22Rv1 (cell line): ENCODE measurements at regions not wholly inside any gene's neighbourhood (a gene's known extent, or its start where the extent isn't known, plus 50 kb on each side); places are given as distances from the start of the nearest gene placed in this dataset.
A peak's percentile ranks its signal among the peaks of the same experiment; 100 is the strongest.
"Not testable (repeated sequence)": the region's sequence is repeated elsewhere in the genome, so short reads cannot be mapped to it uniquely, and the experiment has no call there.

Experiments used
- H3K27ac ChIP-seq: fragments of 450-650 bp; 2 replicates; pipeline ENCODE4 v1.5.1; 2017

DNA sequence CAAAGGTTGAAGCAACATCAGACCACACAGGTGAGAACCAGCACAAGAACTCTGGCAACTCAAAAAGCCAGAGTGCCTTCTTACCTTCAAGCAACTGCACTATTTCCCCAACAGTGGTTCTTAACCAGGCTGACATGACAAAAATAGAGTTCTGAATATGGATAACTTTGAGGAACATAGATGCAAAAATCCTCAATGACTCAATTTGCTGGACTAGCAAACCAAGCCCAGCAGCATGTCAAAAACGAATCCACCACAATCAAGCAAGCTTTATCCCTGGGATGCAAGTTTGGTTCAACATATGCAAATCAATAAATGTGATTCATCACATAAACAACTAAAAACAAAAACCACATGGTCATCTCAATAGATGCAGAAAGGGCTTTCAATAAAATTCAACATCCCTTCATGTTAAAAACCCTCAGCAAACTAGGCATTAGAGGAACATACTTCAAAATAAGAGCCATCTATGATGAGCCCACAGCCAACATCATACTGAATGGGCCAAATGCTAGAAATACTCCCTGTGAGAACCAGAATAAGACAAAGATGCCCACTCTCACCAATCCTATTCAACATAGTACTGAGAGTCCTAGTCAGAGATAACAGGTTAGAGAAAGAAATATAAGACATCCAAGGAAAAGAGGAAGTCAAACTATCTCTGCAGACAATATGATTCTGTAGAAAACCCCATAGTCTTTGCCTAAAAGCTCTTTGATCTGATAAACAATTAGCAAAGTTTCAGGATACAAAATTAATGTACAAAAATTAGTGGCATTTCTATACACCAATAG, 110.5 kb upstream of the NBPF19 start:
- not testable (repeated sequence) for H3K27ac ChIP-seq

DNA sequence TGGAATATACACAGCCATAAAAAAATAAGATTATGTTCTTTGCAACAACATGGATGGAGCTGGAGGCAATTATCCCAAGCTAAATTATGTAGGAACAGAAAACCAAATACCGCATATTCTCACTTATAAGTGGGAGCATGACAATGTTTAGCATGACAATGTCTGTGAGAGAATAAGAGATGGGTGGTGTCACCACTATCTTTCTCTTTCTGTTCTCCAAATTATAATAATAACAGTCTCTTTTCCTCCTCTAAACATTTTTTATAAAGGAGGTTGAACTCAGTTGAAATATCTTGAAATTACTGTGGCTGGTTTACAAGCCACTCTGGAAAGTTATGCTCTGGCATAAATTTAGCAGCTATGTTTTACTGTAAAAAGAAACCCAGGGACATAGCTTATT, 108.4 kb upstream of the NBPF19 start:
- not testable (repeated sequence) for H3K27ac ChIP-seq

DNA sequence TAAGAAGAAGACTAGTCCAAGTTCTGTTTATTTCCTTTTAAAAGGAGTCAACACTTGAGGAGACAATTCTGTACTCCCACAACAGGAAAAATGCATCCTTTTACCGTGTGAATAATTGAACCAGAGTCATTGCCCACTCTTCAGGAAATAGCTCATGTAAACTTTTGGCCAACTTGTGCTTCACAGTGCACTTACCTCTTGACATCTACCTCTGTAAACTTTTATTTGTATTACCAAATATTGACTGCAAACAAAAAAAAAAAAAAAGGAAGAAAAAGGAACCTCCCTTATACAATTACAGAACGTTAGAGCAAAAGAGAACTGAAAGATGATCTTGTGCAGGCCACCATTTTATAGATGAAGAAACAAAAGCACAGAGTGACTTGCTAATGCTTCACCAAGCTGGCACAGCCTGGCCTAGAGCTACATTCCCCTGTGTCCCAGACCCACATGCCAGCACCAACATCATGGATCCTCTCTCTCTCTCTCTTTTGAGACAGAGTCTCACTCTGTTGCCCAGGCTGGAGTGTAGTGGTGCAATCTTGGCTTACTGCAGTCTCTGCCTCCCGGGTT, 107.3 kb upstream of the NBPF19 start:
- not testable (repeated sequence) for H3K27ac ChIP-seq

DNA sequence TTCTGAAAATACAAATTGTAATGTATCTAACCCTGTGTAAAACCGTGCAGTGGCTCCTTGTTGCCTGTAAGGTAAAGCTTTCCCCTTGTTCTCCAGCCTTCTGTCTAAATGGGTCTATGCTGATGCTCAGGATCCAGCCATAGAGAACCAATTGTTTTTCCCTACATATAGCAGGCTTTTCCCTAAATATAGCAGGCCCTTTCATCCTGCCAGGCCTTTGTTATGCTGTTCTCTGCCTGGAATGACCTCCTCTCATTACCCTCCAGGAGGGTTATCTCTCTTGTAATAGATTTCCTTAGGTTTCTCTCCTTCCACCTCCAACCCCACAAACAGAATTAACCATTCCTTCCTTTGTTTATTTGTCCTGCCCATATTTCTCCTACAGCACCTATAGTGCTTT, 106.5 kb upstream of the NBPF19 start:
- H3K27ac ChIP-seq: not testable (repeated sequence)

DNA sequence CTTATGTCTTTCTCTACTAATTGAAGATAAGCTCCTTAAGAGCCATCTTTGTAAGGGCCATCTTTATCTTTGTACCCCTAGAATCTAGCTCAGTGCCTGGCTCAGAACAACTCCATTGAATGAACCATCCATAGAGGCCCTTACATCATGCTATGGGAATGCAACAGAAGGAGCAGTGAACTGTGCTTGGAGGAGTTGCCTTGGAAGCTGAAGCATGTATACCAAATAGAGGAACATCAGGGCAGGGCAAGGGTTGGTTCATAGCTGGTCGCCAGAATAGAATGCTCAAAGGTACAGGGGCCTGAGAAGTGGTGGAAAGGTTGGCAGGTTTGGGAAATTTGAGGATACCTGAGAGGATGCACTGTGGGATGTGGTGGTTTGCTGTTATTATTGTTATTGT, 105.8 kb upstream of the NBPF19 start:
- not testable (repeated sequence) for H3K27ac ChIP-seq

DNA sequence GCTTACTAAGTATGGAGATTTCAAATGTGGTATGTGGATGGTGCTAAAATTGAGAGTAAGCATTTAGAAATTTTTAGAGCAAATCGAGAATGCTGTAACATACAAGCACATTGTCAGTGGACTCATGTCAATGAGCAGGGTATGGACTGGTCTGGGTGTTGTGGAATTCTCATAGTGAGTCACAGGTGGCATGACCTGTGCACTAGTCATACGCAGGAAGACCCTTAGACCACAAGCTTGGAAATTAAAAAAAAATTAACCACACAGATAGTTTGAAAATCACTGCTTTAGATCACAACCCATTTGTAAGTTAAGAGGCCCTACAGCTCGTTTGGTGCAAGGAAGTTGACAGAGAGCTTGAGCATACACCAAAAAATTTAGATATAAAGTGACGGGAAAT, 102.9 kb upstream of the NBPF19 start:
- not testable (repeated sequence) for H3K27ac ChIP-seq

DNA sequence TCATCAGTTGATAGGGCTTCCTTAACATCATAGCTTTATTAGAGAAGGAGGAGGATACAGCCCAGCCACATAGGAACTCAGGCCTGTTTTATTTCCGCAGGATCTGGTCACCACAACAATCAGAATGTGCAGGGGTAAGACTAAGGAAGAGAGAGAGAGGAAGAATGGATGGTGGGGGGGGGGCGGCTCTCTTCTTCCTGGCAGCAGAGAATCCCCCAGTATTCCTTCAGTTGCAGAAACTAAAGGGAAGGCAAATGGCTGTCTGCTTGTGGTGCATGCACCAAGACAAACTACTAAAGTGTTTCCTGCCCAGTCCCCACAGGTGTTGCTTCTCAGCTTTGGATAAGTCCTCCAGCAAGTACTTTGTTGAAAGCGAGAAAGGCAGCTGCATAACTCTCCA, 96.4 kb upstream of the NBPF19 start:
- not testable (repeated sequence) for H3K27ac ChIP-seq

DNA sequence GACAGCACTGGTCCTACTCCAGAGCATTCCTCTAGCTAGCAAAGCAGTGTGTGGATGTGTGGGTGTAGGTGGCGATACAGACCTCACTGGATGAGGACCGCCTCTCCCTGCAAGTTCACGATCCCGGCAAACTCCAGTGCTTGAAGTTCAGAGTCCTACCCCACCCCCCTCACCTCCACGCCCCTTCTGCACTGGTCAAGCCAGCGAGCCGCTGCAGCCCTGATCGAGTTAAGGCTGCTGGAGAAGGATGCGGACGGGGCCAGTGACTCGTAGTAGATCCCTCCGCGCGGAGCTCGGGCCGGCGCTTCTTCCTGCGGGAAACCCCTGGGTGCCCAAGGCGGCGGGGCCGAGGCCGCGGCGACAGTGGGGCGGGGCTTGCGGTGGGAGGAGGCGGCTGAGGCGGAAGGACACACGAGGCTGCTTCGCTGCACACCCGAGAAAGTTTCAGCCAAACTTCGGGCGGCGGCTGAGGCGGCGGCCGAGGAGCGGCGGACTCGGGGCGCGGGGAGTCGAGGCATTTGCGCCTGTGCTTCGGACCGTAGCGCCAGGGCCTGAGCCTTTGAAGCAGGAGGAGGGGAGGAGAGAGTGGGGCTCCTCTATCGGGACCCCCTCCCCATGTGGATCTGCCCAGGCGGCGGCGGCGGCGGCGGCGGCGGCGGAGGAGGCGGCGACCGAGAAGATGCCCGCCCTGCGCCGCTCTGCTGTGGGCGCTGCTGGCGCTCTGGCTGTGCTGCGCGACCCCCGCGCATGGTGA, 84.5 kb upstream of the NBPF19 start:
- H3K27ac ChIP-seq: peak overlapping the region; percentile 59

DNA sequence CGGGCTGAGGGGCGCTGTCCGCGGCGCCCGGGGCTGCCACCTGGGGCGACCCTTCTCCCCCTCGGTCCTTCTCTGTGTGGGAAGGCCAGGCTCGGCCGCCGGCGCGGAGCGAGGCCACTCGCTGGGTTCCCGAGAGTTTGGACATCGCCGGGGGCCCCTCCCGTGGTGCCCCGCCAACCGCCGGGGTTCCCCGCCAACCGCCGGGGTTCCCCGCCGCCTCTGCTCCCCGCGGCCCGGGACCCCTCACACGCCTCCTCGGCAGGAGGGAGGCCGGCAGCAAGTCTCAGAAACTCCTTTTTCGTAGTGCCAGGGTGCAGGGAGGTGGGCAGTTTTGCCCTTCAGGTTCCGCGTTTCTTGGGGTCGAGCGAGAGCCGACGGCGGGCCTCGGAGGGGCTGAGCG, 83.9 kb upstream of the NBPF19 start:
- H3K27ac ChIP-seq: peak overlapping the region; percentile 59

DNA sequence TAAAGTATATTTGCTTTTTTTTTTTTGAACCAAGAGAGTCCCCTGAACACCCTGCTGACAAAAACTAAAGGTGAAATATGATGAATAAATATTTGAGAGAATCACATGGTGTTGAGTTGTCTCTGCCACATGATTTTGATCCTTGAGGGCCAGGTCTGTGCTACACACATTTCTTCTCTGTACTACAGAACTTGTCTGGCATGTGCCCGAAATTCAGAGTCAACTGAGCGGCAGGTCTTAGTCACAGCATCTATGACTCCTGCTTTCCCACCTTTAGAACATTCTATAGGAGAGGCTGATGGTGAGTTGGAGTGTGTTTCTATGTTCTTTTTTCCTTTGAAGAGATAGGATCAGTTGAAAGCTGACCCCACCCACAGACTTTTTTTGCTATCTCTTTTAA, 79.0 kb upstream of the NBPF19 start:
- H3K27ac ChIP-seq: not testable (repeated sequence)

DNA sequence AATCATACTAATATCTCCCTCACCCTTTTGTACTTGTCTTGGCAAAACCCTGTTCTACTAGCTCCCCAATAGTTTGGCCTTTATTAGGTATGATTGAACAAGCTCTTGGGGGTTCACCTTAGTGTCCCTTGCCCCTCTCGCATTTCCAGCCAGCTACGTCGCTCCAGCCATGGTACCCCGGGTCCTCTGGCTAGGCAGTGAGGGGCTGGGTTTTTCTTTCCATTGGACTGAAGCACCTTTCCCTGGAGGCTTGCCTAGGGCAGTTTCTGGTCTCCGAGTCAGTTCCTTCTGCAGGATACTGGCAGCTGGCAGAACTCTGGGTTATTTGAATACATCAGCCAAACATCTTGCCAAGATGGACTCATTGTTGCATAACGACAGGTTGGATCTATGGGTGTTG, 76.3 kb upstream of the NBPF19 start:
- H3K27ac ChIP-seq: not testable (repeated sequence)

DNA sequence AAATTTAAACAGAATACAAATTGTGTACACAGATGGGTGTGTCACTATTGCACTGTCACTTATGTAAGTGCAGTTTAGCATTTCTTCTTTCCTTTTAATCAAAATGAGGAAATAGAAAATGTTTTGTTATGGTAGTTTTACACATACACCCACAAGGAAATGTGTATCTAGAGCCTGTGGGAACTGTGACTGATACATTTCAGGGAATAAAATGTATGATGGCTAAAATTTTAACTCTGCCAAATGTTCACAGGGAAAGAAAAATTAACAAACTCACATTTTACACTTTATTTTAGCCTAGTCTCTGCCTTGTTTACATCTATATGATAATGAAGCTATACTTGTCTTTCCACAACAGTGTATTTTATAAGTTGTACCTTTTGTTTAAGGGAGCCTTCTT, 66.4 kb upstream of the NBPF19 start:
- not testable (repeated sequence) for H3K27ac ChIP-seq

DNA sequence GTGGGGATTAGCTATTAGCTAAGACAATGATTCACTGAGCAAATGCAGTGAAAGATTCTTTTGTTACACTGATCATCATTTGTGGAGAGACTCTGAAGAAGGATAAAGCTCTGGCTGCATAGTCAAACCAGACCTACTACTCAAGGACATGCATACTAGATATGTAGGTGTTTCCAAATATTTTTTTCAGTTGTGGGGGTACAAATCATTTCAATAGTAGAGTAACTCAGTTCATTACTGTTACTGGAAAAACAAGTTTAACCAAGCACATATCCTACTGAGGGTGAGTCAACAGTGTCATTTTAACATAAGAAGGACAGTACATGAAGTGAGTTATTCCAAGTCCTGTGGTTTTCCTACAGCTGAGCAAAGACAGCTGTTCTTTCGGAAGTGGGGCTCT, 59.5 kb upstream of the NBPF19 start:
- H3K27ac ChIP-seq: not testable (repeated sequence)

DNA sequence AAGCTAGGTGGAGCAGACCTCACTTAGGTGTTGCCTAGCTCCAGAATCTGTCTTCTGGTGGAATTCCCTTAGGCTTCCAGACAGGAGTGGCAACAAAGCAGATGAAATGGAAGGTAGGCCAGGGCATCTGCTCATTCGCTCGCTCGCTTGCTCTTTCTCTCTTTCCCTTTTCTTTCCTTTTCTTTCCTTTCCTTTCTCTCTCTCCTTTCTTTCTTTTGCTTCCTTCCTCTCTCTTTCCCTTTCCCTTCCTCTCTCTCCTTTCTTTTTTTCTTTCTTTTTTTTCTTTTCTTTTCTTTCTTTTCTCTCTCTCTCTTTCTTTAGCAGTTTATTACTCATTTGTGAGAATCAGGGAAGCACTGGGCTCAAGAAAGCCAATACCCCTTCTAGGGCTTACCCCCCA, 56.1 kb upstream of the NBPF19 start:
- H3K27ac ChIP-seq: not testable (repeated sequence)

DNA sequence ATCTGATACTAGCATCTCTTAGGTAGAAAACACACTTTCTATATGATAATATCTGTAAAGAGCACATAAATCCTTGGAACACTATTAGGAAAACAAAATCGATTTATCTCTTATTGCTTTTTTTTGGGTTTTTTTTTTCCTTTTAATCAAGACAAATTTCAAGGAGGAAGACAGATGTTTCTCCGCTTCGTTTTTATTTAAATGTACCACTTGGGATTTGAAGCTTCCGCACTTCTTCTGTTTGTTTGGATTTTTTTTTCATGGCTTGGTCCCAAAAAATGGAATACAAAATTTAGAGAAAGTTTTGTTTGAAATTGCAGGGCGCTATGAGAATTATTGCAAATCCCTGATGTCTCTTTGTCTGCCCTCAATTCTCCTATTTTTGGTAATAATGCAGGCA, 51.7 kb upstream of the NBPF19 start:
- not testable (repeated sequence) for H3K27ac ChIP-seq
